H1 (cell line): ENCODE measurements at regions not wholly inside any gene's neighbourhood (a gene's known extent, or its start where the extent isn't known, plus 50 kb on each side); places are given as distances from the start of the nearest gene placed in this dataset.

Experiments used
- CTCF ChIA-PET: fragments of 300-600 bp; sonication (Branson Sonifier 250); formaldehyde crosslinking; loops from one replicate; lab custom pipeline; 2021; ENCODE audit not compliant: partially characterized antibody; lab: Charles Lee
- POLR2A ChIA-PET: fragments of 300-600 bp; sonication (Branson Sonifier 250); formaldehyde crosslinking; loops from one replicate; lab custom pipeline; 2021; ENCODE audit warnings: inconsistent platforms; ENCODE audit not compliant: partially characterized antibody; lab: Charles Lee
- DNase-seq, 2 experiments: peaks; one replicate each; pipeline versions ENCODE4 v3.0.0 to v3.0.0-alpha.2; 2010 to 2022; ENCODE audit warnings: low spot score in 2 of 2, low read depth in 1 of 2, mixed read lengths in 1 of 2
- FAIRE-seq: peaks from 2 replicates; lab custom pipeline; 2011; peaks lifted over from hg19 to GRCh38; lab: Jason Lieb, UNC
- H2AFZ ChIP-seq: 2 replicates; pipeline ENCODE4 v1.8.1; 2012; ENCODE audit warnings: low read length, inconsistent platforms
- H2AK5ac ChIP-seq: 2 replicates; pipeline ENCODE4 v1.6.1; 2013; ENCODE audit warnings: low read depth, low read length
- H2BK120ac ChIP-seq: replicated peaks from 2 replicates; pipeline ENCODE3; 2013; ENCODE audit warnings: low read depth, low read length, inconsistent platforms
- H2BK12ac ChIP-seq: 2 replicates; pipeline ENCODE4 v1.6.1; 2013; ENCODE audit warnings: low read depth, low read length
- H2BK15ac ChIP-seq: 2 replicates; pipeline ENCODE4 v1.6.1; 2013; ENCODE audit warnings: low read length
- H2BK20ac ChIP-seq: 2 replicates; pipeline ENCODE4 v1.6.1; 2013; ENCODE audit warnings: low read length
- H2BK5ac ChIP-seq: 2 replicates; pipeline ENCODE4 v1.6.1; 2013; ENCODE audit warnings: low read depth, low read length
- H3K14ac ChIP-seq: 2 replicates; pipeline ENCODE4 v1.6.1; 2013; ENCODE audit warnings: inconsistent platforms; ENCODE audit not compliant: insufficient read length
- H3K18ac ChIP-seq: 2 replicates; pipeline ENCODE4 v1.6.1; 2013; ENCODE audit warnings: low read length; ENCODE audit errors: extremely low read depth
- H3K23ac ChIP-seq: 2 replicates; pipeline ENCODE4 v1.6.1; 2013; ENCODE audit warnings: inconsistent platforms; ENCODE audit not compliant: insufficient read length
- H3K23me2 ChIP-seq: 2 replicates; pipeline ENCODE4 v1.6.1; 2013; ENCODE audit warnings: low read depth, low read length
- H3K27ac ChIP-seq: 2 replicates; pipeline ENCODE4 v1.6.1; 2011; ENCODE audit warnings: low read depth, low read length, inconsistent platforms
- H3K27me3 ChIP-seq, 4 experiments: replicated peaks in 1 of 4; 1 replicate in 1 of 4; 2 replicates in 3 of 4; pipeline versions ENCODE4 v1.6.1 to v1.8.1; 2011 to 2013; ENCODE audit warnings: low read length in 3 of 4, mild to moderate bottlenecking in 3 of 4, inconsistent platforms in 2 of 4, mixed read lengths in 2 of 4, moderate library complexity in 1 of 4; ENCODE audit not compliant: control insufficient read depth in 3 of 4, insufficient read depth in 3 of 4; ENCODE audit errors: extremely low read depth in 1 of 4
- H3K36me3 ChIP-seq, 4 experiments: 2 replicates each; pipeline versions ENCODE4 v1.6.1 to v1.8.1; 2011 to 2013; ENCODE audit warnings: mild to moderate bottlenecking in 4 of 4, low read length in 3 of 4, moderate library complexity in 2 of 4, control low read depth in 1 of 4, inconsistent platforms in 1 of 4; ENCODE audit not compliant: insufficient read depth in 4 of 4, control insufficient read depth in 2 of 4
- H3K4ac ChIP-seq: replicated peaks from 2 replicates; pipeline ENCODE3; 2013; ENCODE audit warnings: low read length, low read depth, mixed read lengths, inconsistent platforms; ENCODE audit not compliant: insufficient read length
- H3K4me1 ChIP-seq, 4 experiments: replicated peaks in 1 of 4; 1 replicate in 1 of 4; 2 replicates in 3 of 4; pipeline versions ENCODE4 v1.6.1 to v1.8.1; 2011 to 2013; ENCODE audit warnings: low read length in 3 of 4, inconsistent platforms in 2 of 4, mixed read lengths in 1 of 4; ENCODE audit not compliant: insufficient read depth in 4 of 4, control insufficient read depth in 3 of 4
- H3K4me2 ChIP-seq, 2 experiments: 2 replicates each; pipeline versions ENCODE4 v1.6.1 to v1.8.1; 2011 to 2013; ENCODE audit warnings: low read depth in 2 of 2, low read length in 2 of 2, control low read depth in 1 of 2, inconsistent platforms in 1 of 2, mild to moderate bottlenecking in 1 of 2; ENCODE audit not compliant: insufficient read depth in 1 of 2
- H3K4me3 ChIP-seq, 4 experiments: fragments of 200-600, 300-600 bp in 1 of 4; sonication (generic), shearing (Covaris generic), sonication (Bioruptor Twin) in 1 of 4; 2 replicates each; pipeline versions ENCODE4 v1.5.1 to v1.8.1; 2011 to 2016; ENCODE audit warnings: low read length in 4 of 4, low read depth in 3 of 4, control low read depth in 2 of 4, inconsistent platforms in 2 of 4, mild to moderate bottlenecking in 2 of 4, mixed read lengths in 1 of 4, moderate library complexity in 1 of 4; ENCODE audit not compliant: insufficient read depth in 2 of 4; ENCODE audit errors: extremely low read depth in 1 of 4
- H3K56ac ChIP-seq: replicated peaks from 2 replicates; pipeline ENCODE3; 2013; ENCODE audit warnings: low read depth, mild to moderate bottlenecking, mixed read lengths, low read length, inconsistent platforms; ENCODE audit not compliant: insufficient read length
- H3K79me1 ChIP-seq: 2 replicates; pipeline ENCODE4 v1.6.1; 2013; ENCODE audit warnings: low read depth, low read length, control low read depth
- H3K79me2 ChIP-seq, 2 experiments: 2 replicates each; pipeline versions ENCODE4 v1.6.1 to v1.8.1; 2012 to 2013; ENCODE audit warnings: low read length in 2 of 2, mild to moderate bottlenecking in 2 of 2, inconsistent platforms in 1 of 2; ENCODE audit not compliant: insufficient read depth in 2 of 2, control insufficient read depth in 1 of 2
- H3K9ac ChIP-seq, 4 experiments: replicated peaks in 1 of 4; 1 replicate in 1 of 4; 2 replicates in 3 of 4; pipeline versions ENCODE4 v1.6.1 to v1.8.1; 2011 to 2013; ENCODE audit warnings: low read depth in 3 of 4, low read length in 3 of 4, control low read depth in 2 of 4, mild to moderate bottlenecking in 2 of 4, moderate library complexity in 2 of 4, inconsistent platforms in 1 of 4; ENCODE audit errors: extremely low read depth in 1 of 4
- H3K9me3 ChIP-seq, 2 experiments: 2 replicates each; pipeline versions ENCODE4 v1.6.1 to v1.8.1; 2012 to 2013; ENCODE audit warnings: mild to moderate bottlenecking in 2 of 2, moderate library complexity in 2 of 2, control low read depth in 1 of 2, inconsistent platforms in 1 of 2, low read depth in 1 of 2, low read length in 1 of 2, mixed read lengths in 1 of 2; ENCODE audit not compliant: insufficient read depth in 2 of 2
- H4K20me1 ChIP-seq, 2 experiments: replicated peaks in 1 of 2; 2 replicates each; pipeline versions ENCODE3 to v1.8.1; 2011 to 2013; ENCODE audit warnings: inconsistent platforms in 2 of 2, low read length in 2 of 2, mild to moderate bottlenecking in 1 of 2; ENCODE audit not compliant: insufficient read depth in 2 of 2, control insufficient read depth in 1 of 2
- H4K5ac ChIP-seq: 2 replicates; pipeline ENCODE4 v1.6.1; 2013; ENCODE audit warnings: low read length, low read depth, mixed read lengths, inconsistent platforms; ENCODE audit not compliant: insufficient read length
- H4K8ac ChIP-seq: 2 replicates; pipeline ENCODE4 v1.8.0; 2013; ENCODE audit warnings: mild to moderate bottlenecking, moderate library complexity, low read length, inconsistent platforms; ENCODE audit not compliant: insufficient read depth; ENCODE audit errors: extremely low read depth
- H4K91ac ChIP-seq: replicated peaks from 2 replicates; pipeline ENCODE3; 2013; ENCODE audit warnings: low read length, mixed read lengths, inconsistent platforms; ENCODE audit not compliant: insufficient read length
- ASH2L ChIP-seq: fragments of 200-600, 300-600 bp; sonication (generic); IDR thresholded peaks from one replicate; pipeline ENCODE4 v1.7.1; 2017; ENCODE audit warnings: low read length
- BCL11A ChIP-seq, 2 experiments: IDR thresholded peaks; one replicate each; pipeline ENCODE4 v1.6.1; 2011; ENCODE audit warnings: low read depth in 2 of 2, low read length in 2 of 2, mild to moderate bottlenecking in 2 of 2
- CEBPB ChIP-seq: IDR thresholded peaks from 2 replicates; pipeline ENCODE4 v1.6.1; 2012; ENCODE audit warnings: low read depth, low read length
- CTCF ChIP-seq, 3 experiments: IDR thresholded peaks; 1 replicate in 2 of 3; 2 replicates in 1 of 3; pipeline versions ENCODE4 v1.5.1 to v1.6.1; 2011; ENCODE audit warnings: low read length in 3 of 3, mild to moderate bottlenecking in 3 of 3, inconsistent platforms in 2 of 3, low read depth in 1 of 3, moderate library complexity in 1 of 3; ENCODE audit not compliant: insufficient read depth in 1 of 3; ENCODE audit errors: control extremely low read depth in 1 of 3
- EP300 ChIP-seq, 2 experiments: IDR thresholded peaks; 1 replicate in 1 of 2; 2 replicates in 1 of 2; pipeline ENCODE4 v1.6.1; 2011 to 2012; ENCODE audit warnings: low read depth in 2 of 2, low read length in 2 of 2, mild to moderate bottlenecking in 2 of 2, borderline replicate concordance in 1 of 2, inconsistent platforms in 1 of 2, moderate library complexity in 1 of 2
- HDAC6 ChIP-seq: IDR thresholded peaks from one replicate; pipeline ENCODE4 v1.7.1; 2012; ENCODE audit warnings: low read depth, mild to moderate bottlenecking, inconsistent platforms, low read length, moderate library complexity
- RFX5 ChIP-seq: IDR thresholded peaks from 2 replicates; pipeline ENCODE4 v1.6.1; 2011; ENCODE audit warnings: low read depth, low read length, improper control_type of control experiment, borderline replicate concordance
- RXRA ChIP-seq: IDR thresholded peaks from 2 replicates; pipeline ENCODE4 v1.6.1; 2011; ENCODE audit warnings: low read depth, mild to moderate bottlenecking, low read length, moderate library complexity; ENCODE audit not compliant: insufficient read depth
- SAP30 ChIP-seq: fragments of 300-600 bp; sonication (generic); IDR thresholded peaks from 2 replicates; pipeline ENCODE4 v1.7.1; 2012; ENCODE audit warnings: low read length, moderate library complexity, mild to moderate bottlenecking, inconsistent platforms; ENCODE audit not compliant: insufficient read depth, insufficient replicate concordance
- SIN3A ChIP-seq, 2 experiments: IDR thresholded peaks in 1 of 2; conservative IDR thresholded peaks in 1 of 2; 2 replicates each; pipeline ENCODE4 v1.6.1; 2011 to 2012; ENCODE audit warnings: low read length in 2 of 2, improper control_type of control experiment in 1 of 2, low read depth in 1 of 2, mild to moderate bottlenecking in 1 of 2
- SRF ChIP-seq: IDR thresholded peaks from 2 replicates; pipeline ENCODE4 v1.6.1; 2011; ENCODE audit warnings: mild to moderate bottlenecking, low read depth, low read length, moderate library complexity
- TAF1 ChIP-seq: IDR thresholded peaks from 2 replicates; pipeline ENCODE4 v1.6.1; 2011; ENCODE audit warnings: mild to moderate bottlenecking, low read depth, low read length
- WGBS, 2 experiments: shearing (Covaris generic) in 1 of 2; methylation state at CpG; one replicate each; pipeline versions ENCODE4 v1.1.6 to v1.1.7; 2013 to 2015; ENCODE audit warnings: low lambda C conversion rate in 2 of 2, mixed read lengths in 2 of 2, inconsistent platforms in 1 of 2, low coverage in 1 of 2, missing lambda C conversion rate in 1 of 2; ENCODE audit not compliant: insufficient replicate concordance in 2 of 2, insufficient coverage in 1 of 2, insufficient read length in 1 of 2; ENCODE audit errors: extremely low coverage in 1 of 2, missing lambda C conversion rate in 1 of 2; 5-methylcytosine and 5-hydroxymethylcytosine counted together

GRCh38 chr10:65358565-65358964 is 1567.3 kb upstream of the LRRTM3 start:
- no peak overlapping the region for H3K27ac ChIP-seq
- H3K79me1 ChIP-seq: no peaks in the 10 kb centered on the region
- no peak overlapping the region for H3K23ac ChIP-seq
- H3K36me3 ChIP-seq: no peaks in the 10 kb centered on the region
- H3K79me2 ChIP-seq: no peaks in the 10 kb centered on the region
- H3K18ac ChIP-seq: no peak overlapping the region
- H3K4me2 ChIP-seq: no peak overlapping the region
- H2BK12ac ChIP-seq: no peak overlapping the region
- no peak overlapping the region for H2BK120ac ChIP-seq
- H3K4ac ChIP-seq: no peak overlapping the region
- no peak overlapping the region for H4K5ac ChIP-seq
- POLR2A ChIA-PET: no interaction called here
- no peaks in the 10 kb centered on the region; the same call in 1 of the 2 replicates for H3K23me2 ChIP-seq
- H3K4me1 ChIP-seq: no peaks in the 10 kb centered on the region
- H4K8ac ChIP-seq: no peak overlapping the region
- H3K9me3 ChIP-seq: no peaks in the 10 kb centered on the region
- no peak overlapping the region for H2AFZ ChIP-seq
- no peaks in the 10 kb centered on the region for H4K20me1 ChIP-seq
- no peak overlapping the region for H4K91ac ChIP-seq
- FAIRE-seq: no peak
- H2AK5ac ChIP-seq: no peak overlapping the region
- H2BK15ac ChIP-seq: no peak overlapping the region
- H3K4me3 ChIP-seq: no peak overlapping the region
- DNase-seq: no peak
- no peak overlapping the region for H3K56ac ChIP-seq
- H2BK20ac ChIP-seq: no peak overlapping the region
- H3K14ac ChIP-seq: no peak overlapping the region
- CTCF ChIA-PET: no interaction called here
- H3K27me3 ChIP-seq: no peaks in the 10 kb centered on the region
- 63% methylated on average over 1 of the region's 1 CpG; no CpG with 5 or more reads in 1 of the 2 experiments for whole genome bisulfite sequencing, 2 experiments
- no peak overlapping the region for H2BK5ac ChIP-seq
- no peak overlapping the region for H3K9ac ChIP-seq
- TF ChIP-seq SAP30 (no peak), BCL11A (IDR thresholded peaks at IDR 0.05; ENCODE audit: low read depth in 2 of 2, low read length in 2 of 2) (no peak), TAF1 (no peak), CEBPB (no peak), RFX5 (no peak), HDAC6 (no peak), SRF (no peak), SIN3A (conservative IDR thresholded peaks at IDR 0.05 in 1 of 2, IDR thresholded peaks at IDR 0.05 in 1 of 2; ENCODE audit: low read depth in 1 of 2, low read length in 2 of 2) (no peak), CTCF (IDR thresholded peaks at IDR 0.05; ENCODE audit: control extremely low read depth in 1 of 3, insufficient read depth in 1 of 3, low read depth in 1 of 3, low read length in 3 of 3) (peak; percentile 32 to 50 (median 46)), ASH2L (no peak), EP300 (IDR thresholded peaks at IDR 0.05; ENCODE audit: borderline replicate concordance in 1 of 2, low read depth in 2 of 2, low read length in 2 of 2) (no peak), RXRA (no peak)
